Keratinocyte (primary cell): ENCODE measurements at regions not wholly inside any gene's neighbourhood (a gene's known extent, or its start where the extent isn't known, plus 50 kb on each side); places are given as distances from the start of the nearest gene placed in this dataset.

Experiments used
- DNase-seq: peaks from one replicate; pipeline ENCODE4 v3.0.0-alpha.2; 2011; ENCODE audit warnings: low read depth, missing footprints, low spot score
- FAIRE-seq: peaks from 2 replicates; lab custom pipeline; 2011; peaks lifted over from hg19 to GRCh38; lab: Jason Lieb, UNC
- H2AFZ ChIP-seq: 2 replicates; pipeline ENCODE4 v1.6.0; 2012; ENCODE audit warnings: low read length, control low read depth, inconsistent platforms; ENCODE audit not compliant: control insufficient read depth
- H3K27ac ChIP-seq: 2 replicates; pipeline ENCODE4 v1.5.1; 2011; ENCODE audit warnings: low read length; ENCODE audit not compliant: control insufficient read depth, insufficient read depth
- H3K27me3 ChIP-seq: 3 replicates; pipeline ENCODE4 v1.6.0; 2011; ENCODE audit warnings: low read length; ENCODE audit not compliant: control insufficient read depth, insufficient read depth; ENCODE audit errors: extremely low read depth
- H3K36me3 ChIP-seq, 2 experiments: 2 replicates in 1 of 2; 3 replicates in 1 of 2; pipeline ENCODE4 v1.5.1; 2011; ENCODE audit warnings: low read length in 2 of 2, mild to moderate bottlenecking in 1 of 2; ENCODE audit not compliant: control insufficient read depth in 2 of 2, insufficient read depth in 2 of 2; ENCODE audit errors: extremely low read depth in 1 of 2
- H3K4me1 ChIP-seq: 3 replicates; pipeline ENCODE4 v1.5.1; 2011; ENCODE audit warnings: low read length; ENCODE audit not compliant: control insufficient read depth, insufficient read depth; ENCODE audit errors: extremely low read depth
- H3K4me2 ChIP-seq: 3 replicates; pipeline ENCODE4 v1.6.0; 2011; ENCODE audit warnings: low read depth, low read length; ENCODE audit not compliant: control insufficient read depth, insufficient read depth; ENCODE audit errors: extremely low read depth
- H3K4me3 ChIP-seq, 3 experiments: fragments of 200-600 bp in 1 of 3; sonication (generic) in 1 of 3; 2 replicates in 2 of 3; 3 replicates in 1 of 3; pipeline ENCODE4 v1.5.1; 2011 to 2016; ENCODE audit warnings: low read length in 3 of 3, mild to moderate bottlenecking in 3 of 3, control low read depth in 2 of 3, inconsistent platforms in 1 of 3, low read depth in 1 of 3, mixed read lengths in 1 of 3, mixed run types in 1 of 3, moderate library complexity in 1 of 3; ENCODE audit not compliant: control insufficient read depth in 2 of 3, insufficient read depth in 2 of 3; ENCODE audit errors: extremely low read depth in 1 of 3
- H3K79me2 ChIP-seq: 2 replicates; pipeline ENCODE4 v1.6.0; 2012; ENCODE audit warnings: low read length; ENCODE audit not compliant: control insufficient read depth, insufficient read depth
- H3K9ac ChIP-seq: 3 replicates; pipeline ENCODE4 v1.6.0; 2011; ENCODE audit warnings: low read length; ENCODE audit not compliant: control insufficient read depth, insufficient read depth; ENCODE audit errors: extremely low read depth
- H3K9me1 ChIP-seq: 3 replicates; pipeline ENCODE4 v1.6.0; 2011; ENCODE audit warnings: low read length; ENCODE audit not compliant: control insufficient read depth, insufficient read depth; ENCODE audit errors: extremely low read depth
- H3K9me3 ChIP-seq: 2 replicates; pipeline ENCODE4 v1.5.1; 2012; ENCODE audit warnings: low read depth, low read length; ENCODE audit not compliant: control insufficient read depth
- H4K20me1 ChIP-seq: 3 replicates; pipeline ENCODE4 v1.6.0; 2011; ENCODE audit warnings: low read length; ENCODE audit not compliant: control insufficient read depth, insufficient read depth; ENCODE audit errors: extremely low read depth
- CTCF ChIP-seq, 3 experiments: IDR thresholded peaks in 1 of 3; conservative IDR thresholded peaks in 1 of 3; optimal IDR thresholded peaks in 1 of 3; 2 replicates in 2 of 3; 3 replicates in 1 of 3; pipeline versions ENCODE3 to v1.5.1; 2011; ENCODE audit warnings: low read length in 3 of 3, mild to moderate bottlenecking in 3 of 3, moderate library complexity in 2 of 3, control low read depth in 1 of 3, inconsistent platforms in 1 of 3; ENCODE audit not compliant: insufficient read depth in 2 of 3; ENCODE audit errors: extremely low read depth in 1 of 3
- EZH2 ChIP-seq: IDR thresholded peaks from one replicate; pipeline ENCODE4 v1.6.1; 2012; ENCODE audit warnings: inconsistent platforms, mild to moderate bottlenecking, low read length, moderate library complexity
- dilution Hi-C: fragments of 300-500 bp; cut with MboI; formaldehyde crosslinking; loops from one replicate; pipeline ENCODE4 v1.7.0; 2020; ENCODE audit warnings: low sequenced_read_pairs; ENCODE audit not compliant: extremely low pct_ligation_motif_present

DNA sequence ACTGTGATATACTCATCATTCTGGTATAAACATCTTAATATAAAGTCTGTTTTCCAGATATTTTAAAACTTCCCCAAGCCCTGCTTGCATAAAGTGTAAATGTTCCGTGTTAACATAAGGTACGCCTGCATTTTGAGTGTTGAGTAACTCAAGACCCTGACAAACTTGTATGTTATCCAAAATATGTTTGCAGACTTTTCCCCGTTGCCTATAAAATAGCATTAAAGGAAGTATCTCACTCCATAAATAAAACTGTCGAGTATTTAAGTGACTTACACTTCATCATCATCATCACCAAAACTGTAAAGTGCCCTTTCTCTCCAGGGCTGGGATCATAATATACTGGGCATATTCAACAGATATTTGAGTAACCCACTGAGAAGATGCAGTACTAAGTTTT is 64.6 kb upstream of the TSPAN8 start:
- DNase-seq: no peak
- Histone ChIP-seq H3K4me1 (no peaks in the 10 kb centered on the region), H3K27me3 (no peaks in the 10 kb centered on the region), H3K4me2 (no peak overlapping the region), H3K9ac (no peak overlapping the region), H3K36me3 (no peaks in the 10 kb centered on the region), H3K27ac (no peak overlapping the region), H3K4me3 (no peak overlapping the region), H3K9me3 (no peaks in the 10 kb centered on the region), H3K9me1 (no peaks in the 10 kb centered on the region), H4K20me1 (no peaks in the 10 kb centered on the region), H2AFZ (no peak overlapping the region), H3K79me2 (no peaks in the 10 kb centered on the region)
- TF ChIP-seq EZH2 (no peak), CTCF (optimal IDR thresholded peaks at IDR 0.05 in 1 of 3, IDR thresholded peaks at IDR 0.05 in 1 of 3, conservative IDR thresholded peaks at IDR 0.05 in 1 of 3; ENCODE audit: extremely low read depth in 1 of 3, insufficient read depth in 2 of 3, low read length in 3 of 3) (no peak)
- FAIRE-seq: no peak
- dilution Hi-C loops: no loop called here

DNA sequence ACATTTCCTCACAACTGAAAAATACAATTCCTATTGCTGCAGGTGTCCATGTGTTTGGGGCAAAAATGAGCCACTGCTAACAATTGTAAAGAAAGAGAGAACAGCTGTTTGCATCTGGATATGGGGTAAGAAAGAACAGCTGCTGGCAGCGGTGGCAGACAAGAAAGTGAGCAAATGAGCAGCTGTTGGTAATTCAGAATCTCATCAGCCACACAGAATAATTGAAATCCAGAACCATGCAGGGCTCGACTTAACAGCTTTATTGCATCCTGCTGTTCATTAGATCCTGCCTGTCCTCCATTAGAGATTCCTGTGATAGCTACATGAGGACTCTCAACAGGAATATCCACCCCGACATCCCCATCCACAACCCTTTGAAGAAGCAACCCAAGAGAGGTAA is 62.5 kb upstream of the TSPAN8 start:
- no peak overlapping the region for H3K4me2 ChIP-seq
- no peak overlapping the region for H3K9ac ChIP-seq
- DNase-seq (no peak), FAIRE-seq (no peak)
- no peak overlapping the region for H2AFZ ChIP-seq
- H4K20me1 ChIP-seq: no peaks in the 10 kb centered on the region
- no peaks in the 10 kb centered on the region for H3K4me1 ChIP-seq
- H3K4me3 ChIP-seq: no peak overlapping the region
- no peaks in the 10 kb centered on the region for H3K79me2 ChIP-seq
- no peaks in the 10 kb centered on the region for H3K9me1 ChIP-seq
- TF ChIP-seq CTCF (optimal IDR thresholded peaks at IDR 0.05 in 1 of 3, IDR thresholded peaks at IDR 0.05 in 1 of 3, conservative IDR thresholded peaks at IDR 0.05 in 1 of 3; ENCODE audit: extremely low read depth in 1 of 3, insufficient read depth in 2 of 3, low read length in 3 of 3) (no peak), EZH2 (no peak)
- no peak overlapping the region for H3K27ac ChIP-seq
- H3K36me3 ChIP-seq: no peaks in the 10 kb centered on the region
- dilution Hi-C loops: no loop called here
- no peaks in the 10 kb centered on the region for H3K9me3 ChIP-seq
- no peaks in the 10 kb centered on the region for H3K27me3 ChIP-seq
